ENCODE measurements at regions not wholly inside any gene's neighbourhood (a gene's known extent, or its start where the extent isn't known, plus 50 kb on each side); places are given as distances from the start of the nearest gene placed in this dataset.

DNA sequence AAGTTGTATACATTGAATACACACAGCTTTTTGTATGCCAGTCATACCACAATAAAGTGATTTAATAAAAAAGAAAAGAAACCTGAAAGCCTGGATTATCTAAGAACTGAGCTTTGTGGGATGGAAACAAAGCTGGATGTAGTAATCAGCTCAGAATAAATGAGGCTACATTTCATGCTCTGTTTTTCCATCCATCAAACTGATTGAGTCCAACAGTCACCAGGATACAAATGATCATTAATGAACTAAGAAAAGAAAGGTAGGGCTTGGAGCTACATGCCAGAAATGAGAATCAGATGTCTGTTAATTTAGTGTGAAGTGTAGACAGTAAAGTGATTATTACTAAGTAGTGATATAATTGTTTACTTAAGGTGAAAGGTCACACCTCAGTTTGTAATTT lies 109.8 kb upstream of the TARS1 start:
- H3K27ac Mint-ChIP-seq (ENCODE audit: unreplicated experiment) = no peak overlapping the region
- CTCF ChIA-PET = no interaction called here

DNA sequence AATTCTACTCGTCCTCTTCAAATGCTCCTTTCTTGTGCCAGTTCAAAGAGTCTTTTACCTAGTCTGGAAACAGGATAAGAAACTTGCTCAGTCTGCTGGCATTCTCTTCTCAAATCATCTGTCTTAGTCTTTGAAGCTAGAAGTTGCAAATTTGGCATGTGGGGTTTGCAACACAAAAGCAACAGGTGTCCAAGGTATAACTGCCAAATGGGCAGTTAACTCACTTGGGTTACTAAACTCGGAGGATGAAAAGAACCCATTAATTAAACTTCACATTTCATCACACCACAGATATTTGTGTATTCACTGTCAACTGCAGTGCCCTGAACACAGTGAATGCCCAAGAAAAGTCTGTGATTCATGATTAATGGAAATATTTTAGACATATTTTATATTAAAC lies 108.0 kb upstream of the TARS1 start:
- H3K4me1 Mint-ChIP-seq (ENCODE audit: low read depth, unreplicated experiment) = no peaks in the 10 kb centered on the region
- peaks cover 1% of the 10 kb centered on the region for H3K27me3 Mint-ChIP-seq (ENCODE audit: unreplicated experiment)
- CTCF ChIA-PET = interaction anchor here (1.2 kb wide), 1 partner anchor 23 kb away, joined by 4 read pairs; no protein-coding TSS in a partner anchor
- no peak for DNase-seq
- H3K9me3 Mint-ChIP-seq (ENCODE audit: low read depth, unreplicated experiment) = no peaks in the 10 kb centered on the region
- H3K4me3 Mint-ChIP-seq (ENCODE audit: low read depth, unreplicated experiment) = no peak overlapping the region
- no TSS peak for BruUV-seq (replicated peaks)
- TF ChIP-seq, protein P1, sequence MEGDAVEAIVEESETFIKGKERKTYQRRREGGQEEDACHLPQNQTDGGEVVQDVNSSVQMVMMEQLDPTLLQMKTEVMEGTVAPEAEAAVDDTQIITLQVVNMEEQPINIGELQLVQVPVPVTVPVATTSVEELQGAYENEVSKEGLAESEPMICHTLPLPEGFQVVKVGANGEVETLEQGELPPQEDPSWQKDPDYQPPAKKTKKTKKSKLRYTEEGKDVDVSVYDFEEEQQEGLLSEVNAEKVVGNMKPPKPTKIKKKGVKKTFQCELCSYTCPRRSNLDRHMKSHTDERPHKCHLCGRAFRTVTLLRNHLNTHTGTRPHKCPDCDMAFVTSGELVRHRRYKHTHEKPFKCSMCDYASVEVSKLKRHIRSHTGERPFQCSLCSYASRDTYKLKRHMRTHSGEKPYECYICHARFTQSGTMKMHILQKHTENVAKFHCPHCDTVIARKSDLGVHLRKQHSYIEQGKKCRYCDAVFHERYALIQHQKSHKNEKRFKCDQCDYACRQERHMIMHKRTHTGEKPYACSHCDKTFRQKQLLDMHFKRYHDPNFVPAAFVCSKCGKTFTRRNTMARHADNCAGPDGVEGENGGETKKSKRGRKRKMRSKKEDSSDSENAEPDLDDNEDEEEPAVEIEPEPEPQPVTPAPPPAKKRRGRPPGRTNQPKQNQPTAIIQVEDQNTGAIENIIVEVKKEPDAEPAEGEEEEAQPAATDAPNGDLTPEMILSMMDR (IDR thresholded peaks at IDR 0.05; ENCODE audit: unreplicated experiment) = no peak
- intact Hi-C loops (cut with micrococcal nuclease; ENCODE audit: unreplicated experiment) = no loop called here
- H3K27ac Mint-ChIP-seq (ENCODE audit: unreplicated experiment) = no peak overlapping the region
- no peaks in the 10 kb centered on the region for H3K36me3 Mint-ChIP-seq (ENCODE audit: insufficient read depth, unreplicated experiment)

More for the DNA sequence above, 109.8 kb upstream of the TARS1 start:
- TF ChIP-seq, protein P1 (IDR thresholded peaks at IDR 0.05; ENCODE audit: unreplicated experiment) = no peak
- no peaks in the 10 kb centered on the region for H3K9me3 Mint-ChIP-seq (ENCODE audit: low read depth, unreplicated experiment)
- peaks cover 9% of the 10 kb centered on the region for H3K27me3 Mint-ChIP-seq (ENCODE audit: unreplicated experiment)
- no TSS peak for BruUV-seq (replicated peaks)
- intact Hi-C loops (cut with micrococcal nuclease; ENCODE audit: unreplicated experiment) = no loop called here
- no peaks in the 10 kb centered on the region for H3K4me1 Mint-ChIP-seq (ENCODE audit: low read depth, unreplicated experiment)
- DNase-seq = no peak
- H3K36me3 Mint-ChIP-seq (ENCODE audit: insufficient read depth, unreplicated experiment) = no peaks in the 10 kb centered on the region
- H3K4me3 Mint-ChIP-seq (ENCODE audit: low read depth, unreplicated experiment) = no peak overlapping the region

DNA sequence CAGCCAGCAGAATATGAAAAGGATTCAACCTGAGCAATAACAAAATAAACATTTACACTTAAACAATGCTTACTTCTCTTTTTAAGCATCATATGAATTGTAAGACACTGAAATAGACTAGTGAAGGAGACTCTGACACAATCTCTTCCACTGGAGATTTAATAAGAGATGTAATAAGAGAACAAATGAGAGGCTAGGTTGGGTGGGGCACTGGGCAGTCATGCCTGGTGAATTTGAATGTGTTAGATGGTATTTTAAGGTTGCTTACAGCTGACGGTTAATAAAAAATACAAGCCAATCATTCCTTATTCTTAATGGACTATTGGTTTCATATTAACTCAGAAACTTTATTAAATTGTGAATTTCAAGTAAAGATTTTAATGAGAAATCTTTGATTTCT lies 105.9 kb upstream of the TARS1 start:
- CTCF ChIA-PET = no interaction called here
- H3K4me3 Mint-ChIP-seq (ENCODE audit: low read depth, unreplicated experiment) = no peak overlapping the region
- no peaks in the 10 kb centered on the region for H3K9me3 Mint-ChIP-seq (ENCODE audit: low read depth, unreplicated experiment)

DNA sequence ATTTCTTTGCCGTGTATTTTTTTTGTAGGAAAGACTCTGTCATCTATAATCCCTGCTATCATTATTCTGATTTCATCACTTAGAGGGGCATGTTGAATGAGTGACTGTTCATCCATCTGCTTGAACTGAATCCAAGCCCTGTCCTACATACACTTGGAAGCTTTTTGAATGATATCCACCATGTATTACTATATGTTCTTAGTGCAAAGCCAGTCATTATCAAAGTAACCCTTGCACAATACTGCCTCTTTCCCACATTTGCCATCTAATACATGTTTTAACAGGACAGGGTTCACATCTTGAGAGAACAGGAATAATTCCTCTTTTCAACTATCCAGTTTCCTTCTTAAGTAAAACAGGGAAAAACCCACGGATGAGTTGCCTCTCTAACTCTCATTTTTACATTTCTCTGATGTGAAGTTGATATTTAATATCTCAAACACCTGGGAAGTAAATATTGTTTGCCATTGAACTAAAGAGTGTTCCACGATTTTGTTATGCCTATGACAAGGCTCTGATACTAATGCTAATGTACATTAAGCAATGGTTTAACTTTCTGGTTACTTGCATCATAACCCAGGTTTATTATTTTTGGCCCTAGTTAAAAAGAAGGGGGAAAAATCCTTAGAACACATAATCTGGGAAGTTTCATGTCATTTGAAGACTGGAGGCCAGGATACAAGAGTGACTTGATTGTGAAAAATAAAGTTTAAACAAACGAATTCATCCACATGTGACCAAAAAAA lies 103.7 kb upstream of the TARS1 start:
- BruUV-seq (replicated peaks) = no TSS peak
- CTCF ChIA-PET = no interaction called here
- no peak for DNase-seq
- H3K4me3 Mint-ChIP-seq (ENCODE audit: low read depth, unreplicated experiment) = no peak overlapping the region
- H3K27me3 Mint-ChIP-seq (ENCODE audit: unreplicated experiment) = no peaks in the 10 kb centered on the region
- H3K27ac Mint-ChIP-seq (ENCODE audit: unreplicated experiment) = no peak overlapping the region
- intact Hi-C loops (cut with micrococcal nuclease; ENCODE audit: unreplicated experiment) = no loop called here
- no peaks in the 10 kb centered on the region for H3K4me1 Mint-ChIP-seq (ENCODE audit: low read depth, unreplicated experiment)
- no peaks in the 10 kb centered on the region for H3K36me3 Mint-ChIP-seq (ENCODE audit: insufficient read depth, unreplicated experiment)
- no peaks in the 10 kb centered on the region for H3K9me3 Mint-ChIP-seq (ENCODE audit: low read depth, unreplicated experiment)
- TF ChIP-seq, protein P1 (IDR thresholded peaks at IDR 0.05; ENCODE audit: unreplicated experiment) = no peak

More for the DNA sequence above, 105.9 kb upstream of the TARS1 start:
- DNase-seq = no peak
- Mint-ChIP-seq H3K27me3 (ENCODE audit: unreplicated experiment) (no peaks in the 10 kb centered on the region), H3K36me3 (ENCODE audit: insufficient read depth, unreplicated experiment) (no peaks in the 10 kb centered on the region), H3K4me1 (ENCODE audit: low read depth, unreplicated experiment) (no peaks in the 10 kb centered on the region), H3K27ac (ENCODE audit: unreplicated experiment) (no peak overlapping the region)
- TF ChIP-seq, protein P1 (IDR thresholded peaks at IDR 0.05; ENCODE audit: unreplicated experiment) = no peak
- no TSS peak for BruUV-seq (replicated peaks)
- intact Hi-C loops (cut with micrococcal nuclease; ENCODE audit: unreplicated experiment) = no loop called here
